ENCODE measurements at regions not wholly inside any gene's neighbourhood (a gene's known extent, or its start where the extent isn't known, plus 50 kb on each side); places are given as distances from the start of the nearest gene placed in this dataset.

DNA sequence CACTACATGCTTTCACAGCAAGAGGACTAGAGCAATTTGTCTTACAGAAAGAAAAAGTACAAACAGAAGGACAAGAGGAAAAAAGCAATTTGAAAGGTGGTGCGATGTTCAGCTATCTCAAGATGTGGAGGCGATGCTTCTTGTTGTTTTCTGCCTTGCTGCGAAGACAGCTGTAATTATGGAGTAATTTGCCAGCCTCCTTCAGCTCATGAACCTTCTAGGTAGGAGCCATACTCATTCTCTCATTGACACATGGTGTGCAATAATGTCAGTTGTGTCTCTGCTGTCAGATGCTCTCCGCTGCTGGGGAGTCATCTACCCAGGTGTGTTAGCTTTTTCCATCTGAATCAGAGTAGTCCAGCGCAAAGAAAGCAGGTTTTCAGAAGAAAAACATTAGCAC lies 424.5 kb downstream of the NR2F1-AS1 start:
- H3K4me3 Mint-ChIP-seq: no peak overlapping the region
- ATAC-seq (no peak), DNase-seq (no peak)
- peak overlapping the region in 1 of 10 donors; percentile 64 for H3K27ac Mint-ChIP-seq
- H3K9me3 Mint-ChIP-seq: peaks cover 0 to 8% (median 0%) of the 10 kb centered on the region in 9 donors
- POLR2A ChIA-PET: no interaction called here
- no peaks in the 10 kb centered on the region for H3K4me1 Mint-ChIP-seq
- no peaks in the 10 kb centered on the region for H3K36me3 Mint-ChIP-seq
- H3K27me3 Mint-ChIP-seq: peaks cover 0 to 4% (median 0%) of the 10 kb centered on the region in 5 donors

- H3K9me3 Mint-ChIP-seq: peaks cover 0 to 8% (median 0%) of the 10 kb centered on the region in 9 donors
- H3K27ac Mint-ChIP-seq: no peak overlapping the region
- no peak overlapping the region for H3K4me3 Mint-ChIP-seq
- ATAC-seq (no peak), DNase-seq (no peak)
- no peaks in the 10 kb centered on the region for H3K36me3 Mint-ChIP-seq
- POLR2A ChIA-PET: no interaction called here
- H3K27me3 Mint-ChIP-seq: peaks cover 0 to 4% (median 0%) of the 10 kb centered on the region in 5 donors
- H3K4me1 Mint-ChIP-seq: no peaks in the 10 kb centered on the region
Observed at GRCh38 chr5:93154535-93154934, 426.5 kb downstream of the NR2F1-AS1 start.

- H3K27me3 Mint-ChIP-seq: peaks cover 0 to 4% (median 0%) of the 10 kb centered on the region in 5 donors
- H3K36me3 Mint-ChIP-seq: no peaks in the 10 kb centered on the region
- H3K27ac Mint-ChIP-seq: no peak overlapping the region
- DNase-seq (no peak), ATAC-seq (no peak)
- no peak overlapping the region for H3K4me3 Mint-ChIP-seq
- POLR2A ChIA-PET: no interaction called here
- no peaks in the 10 kb centered on the region for H3K4me1 Mint-ChIP-seq
- peaks cover 0 to 4% (median 0%) of the 10 kb centered on the region in 9 donors for H3K9me3 Mint-ChIP-seq
Observed at GRCh38 chr5:93153461-93153860, 427.6 kb downstream of the NR2F1-AS1 start.

GRCh38 chr5:93151896-93152295 lies 429.1 kb downstream of the NR2F1-AS1 start:
- ATAC-seq (no peak), DNase-seq (no peak)
- H3K9me3 Mint-ChIP-seq: peaks cover 0 to 4% (median 0%) of the 10 kb centered on the region in 9 donors
- H3K27me3 Mint-ChIP-seq: peaks cover 0 to 4% (median 0%) of the 10 kb centered on the region in 5 donors
- POLR2A ChIA-PET: no interaction called here
- no peak overlapping the region for H3K4me3 Mint-ChIP-seq
- no peak overlapping the region for H3K27ac Mint-ChIP-seq
- H3K4me1 Mint-ChIP-seq: no peaks in the 10 kb centered on the region
- H3K36me3 Mint-ChIP-seq: no peaks in the 10 kb centered on the region

DNA sequence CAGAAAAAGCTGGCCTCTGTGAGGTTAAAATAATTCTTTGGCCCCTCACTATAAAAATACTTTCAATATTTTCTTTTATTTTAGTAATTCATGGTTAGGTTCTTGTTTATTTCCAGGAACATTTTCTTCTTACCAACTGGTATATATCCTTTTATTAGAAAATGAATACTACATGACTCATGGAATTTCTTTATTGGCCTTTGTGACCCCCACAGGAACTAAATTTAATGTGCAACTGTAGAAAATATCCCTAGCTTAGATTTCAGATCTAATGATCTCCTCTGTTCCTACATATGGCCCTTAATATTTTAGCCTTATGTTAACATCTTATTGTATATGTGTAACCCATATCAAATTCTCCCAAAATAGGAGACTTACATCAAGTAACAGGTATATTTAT lies 429.9 kb downstream of the NR2F1-AS1 start:
- Mint-ChIP-seq H3K4me1 (no peaks in the 10 kb centered on the region), H3K9me3 (peaks cover 0 to 3% (median 0%) of the 10 kb centered on the region in 9 donors), H3K27me3 (peaks cover 0 to 4% (median 0%) of the 10 kb centered on the region in 5 donors), H3K4me3 (no peak overlapping the region), H3K36me3 (no peaks in the 10 kb centered on the region), H3K27ac (no peak overlapping the region)
- POLR2A ChIA-PET: no interaction called here
- ATAC-seq (no peak), DNase-seq (no peak)

DNA sequence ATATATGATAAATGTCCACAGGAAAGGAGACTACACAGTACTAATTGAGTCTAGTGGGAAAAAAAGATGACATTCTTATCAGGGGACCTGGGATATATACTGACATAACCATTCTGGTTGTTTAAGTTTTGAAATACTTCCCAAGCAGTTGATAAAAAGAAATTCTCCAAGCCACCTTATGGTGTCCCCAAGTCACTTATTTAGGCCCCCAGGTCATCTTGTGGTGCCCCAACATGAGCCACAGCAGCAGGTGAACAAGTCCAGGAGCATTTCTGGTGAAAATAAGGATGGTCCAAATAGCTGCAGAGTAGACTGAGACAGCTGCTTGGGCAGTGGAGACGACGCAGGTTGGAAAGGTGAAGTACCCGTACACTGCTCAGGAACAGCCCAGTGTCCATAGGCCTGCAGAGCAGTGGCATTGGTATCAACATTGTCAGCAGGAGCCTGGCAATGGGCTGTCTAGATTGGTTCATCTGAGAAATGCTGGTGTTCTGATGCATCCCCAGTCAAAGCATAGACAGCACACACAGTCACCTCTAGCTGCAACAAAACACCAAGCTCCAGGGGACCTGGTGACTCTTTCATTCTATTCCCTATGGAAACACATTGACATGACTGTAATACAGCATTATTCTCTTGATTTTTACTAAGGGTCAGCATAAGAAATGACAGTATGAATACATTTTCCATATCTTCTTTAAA lies 430.6 kb downstream of the NR2F1-AS1 start:
- no peak for ATAC-seq
- Mint-ChIP-seq H3K27ac (no peak overlapping the region), H3K4me3 (no peak overlapping the region), H3K4me1 (no peaks in the 10 kb centered on the region), H3K9me3 (peaks cover 0 to 5% (median under 1%) of the 10 kb centered on the region in 9 donors), H3K36me3 (no peaks in the 10 kb centered on the region), H3K27me3 (peaks cover 0 to 4% (median 0%) of the 10 kb centered on the region in 5 donors)
- POLR2A ChIA-PET: no interaction called here
- no peak for DNase-seq

- H3K9me3 Mint-ChIP-seq: peaks cover 0 to 19% (median 3%) of the 10 kb centered on the region in 9 donors
- H3K27me3 Mint-ChIP-seq: peaks cover 0 to 5% (median 0%) of the 10 kb centered on the region in 5 donors
- no peak for ATAC-seq
- no peak for DNase-seq
- no peak overlapping the region for H3K27ac Mint-ChIP-seq
- H3K4me1 Mint-ChIP-seq: peaks cover 0 to 3% (median 0%) of the 10 kb centered on the region in 4 donors
- H3K4me3 Mint-ChIP-seq: no peak overlapping the region
- POLR2A ChIA-PET: no interaction called here
- H3K36me3 Mint-ChIP-seq: no peaks in the 10 kb centered on the region
Observed at GRCh38 chr5:93145767-93146166, 435.3 kb downstream of the NR2F1-AS1 start.

- peaks cover 0 to 22% (median 3%) of the 10 kb centered on the region in 9 donors for H3K9me3 Mint-ChIP-seq
- H3K36me3 Mint-ChIP-seq: no peaks in the 10 kb centered on the region
- H3K27ac Mint-ChIP-seq: no peak overlapping the region
- DNase-seq (no peak), ATAC-seq (no peak)
- peaks cover 0 to 9% (median 1%) of the 10 kb centered on the region in 5 donors for H3K27me3 Mint-ChIP-seq
- no peak overlapping the region for H3K4me3 Mint-ChIP-seq
- POLR2A ChIA-PET: no interaction called here
- peaks cover 0 to 3% (median 0%) of the 10 kb centered on the region in 4 donors for H3K4me1 Mint-ChIP-seq
Observed at GRCh38 chr5:93145019-93145418, 436.0 kb downstream of the NR2F1-AS1 start.

- Mint-ChIP-seq H3K9me3 (peaks cover 1 to 26% (median 7%) of the 10 kb centered on the region in 9 donors), H3K4me1 (peaks cover 0 to 3% (median 0%) of the 10 kb centered on the region in 4 donors), H3K27me3 (peaks cover 0 to 9% (median 1%) of the 10 kb centered on the region in 5 donors), H3K36me3 (no peaks in the 10 kb centered on the region), H3K4me3 (no peak overlapping the region), H3K27ac (no peak overlapping the region)
- ATAC-seq (no peak), DNase-seq (no peak)
- POLR2A ChIA-PET: no interaction called here
Observed at GRCh38 chr5:93141969-93142368, 439.1 kb downstream of the NR2F1-AS1 start.

- H3K4me3 Mint-ChIP-seq: no peak overlapping the region
- H3K9me3 Mint-ChIP-seq: peaks cover 0 to 2% (median 0%) of the 10 kb centered on the region in 9 donors
- ATAC-seq (no peak), DNase-seq (no peak)
- H3K4me1 Mint-ChIP-seq: no peaks in the 10 kb centered on the region
- POLR2A ChIA-PET: no interaction called here
- no peak overlapping the region for H3K27ac Mint-ChIP-seq
- no peaks in the 10 kb centered on the region for H3K36me3 Mint-ChIP-seq
- peaks cover 0 to 3% (median 0%) of the 10 kb centered on the region in 5 donors for H3K27me3 Mint-ChIP-seq
Observed at GRCh38 chr5:93130624-93131490, 450.2 kb downstream of the NR2F1-AS1 start.

DNA sequence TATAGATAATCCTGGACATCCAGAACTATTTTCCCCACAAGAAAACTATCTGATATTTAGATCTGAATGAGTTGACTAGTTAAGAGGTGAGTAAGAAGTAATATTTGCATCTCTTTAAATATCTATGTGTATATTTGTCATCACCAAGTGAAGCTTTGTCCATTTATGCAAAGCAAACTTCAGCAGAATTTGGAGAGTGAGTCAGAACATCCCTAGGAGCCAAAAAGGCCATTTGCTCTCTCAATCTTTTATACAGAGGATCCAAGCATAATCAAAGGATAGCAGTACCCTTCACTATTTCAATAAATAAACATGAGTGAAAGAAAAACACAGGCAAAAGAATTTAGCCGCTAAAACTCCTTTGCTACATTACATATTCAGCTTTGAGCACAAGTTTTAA lies 454.4 kb downstream of the NR2F1-AS1 start:
- ATAC-seq (no peak), DNase-seq (no peak)
- Mint-ChIP-seq H3K9me3 (peaks cover 0 to 2% (median 0%) of the 10 kb centered on the region in 9 donors), H3K27ac (no peak overlapping the region), H3K4me3 (no peak overlapping the region), H3K4me1 (no peaks in the 10 kb centered on the region), H3K36me3 (no peaks in the 10 kb centered on the region), H3K27me3 (peaks cover 0 to 4% (median 0%) of the 10 kb centered on the region in 5 donors)
- POLR2A ChIA-PET: no interaction called here

- Mint-ChIP-seq H3K4me3 (no peak overlapping the region), H3K27me3 (peaks cover 0 to 4% (median 0%) of the 10 kb centered on the region in 5 donors), H3K27ac (no peak overlapping the region), H3K36me3 (no peaks in the 10 kb centered on the region), H3K9me3 (peaks cover 0 to 2% (median 0%) of the 10 kb centered on the region in 9 donors), H3K4me1 (no peaks in the 10 kb centered on the region)
- DNase-seq: no peak
- ATAC-seq: no peak
- POLR2A ChIA-PET: no interaction called here
Observed at GRCh38 chr5:93123127-93123526, 457.9 kb downstream of the NR2F1-AS1 start.

DNA sequence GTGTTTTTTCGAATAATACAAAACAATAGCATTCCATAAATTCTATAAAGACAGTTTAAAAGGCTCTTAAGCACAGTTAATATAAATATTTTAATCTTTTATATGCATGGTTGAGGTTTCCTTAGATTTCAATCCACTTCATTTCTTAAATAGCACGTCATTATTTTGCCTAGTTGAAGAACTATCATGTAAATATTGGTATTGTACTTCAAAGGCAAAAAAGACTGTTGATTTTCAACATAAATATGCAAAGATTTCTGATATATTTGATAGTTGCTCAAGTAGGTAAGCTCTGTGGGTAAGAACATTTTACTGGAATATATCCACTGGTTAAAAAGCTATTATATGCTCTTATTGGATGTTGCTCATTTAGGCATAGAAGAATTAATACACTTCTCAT lies 458.6 kb downstream of the NR2F1-AS1 start:
- peaks cover 0 to 4% (median 0%) of the 10 kb centered on the region in 5 donors for H3K27me3 Mint-ChIP-seq
- no peak overlapping the region for H3K4me3 Mint-ChIP-seq
- ATAC-seq (no peak), DNase-seq (no peak)
- POLR2A ChIA-PET: no interaction called here
- no peak overlapping the region for H3K27ac Mint-ChIP-seq
- H3K36me3 Mint-ChIP-seq: no peaks in the 10 kb centered on the region
- no peaks in the 10 kb centered on the region for H3K4me1 Mint-ChIP-seq
- peaks cover 0 to 2% (median 0%) of the 10 kb centered on the region in 9 donors for H3K9me3 Mint-ChIP-seq
